ENCODE measurements at regions not wholly inside any gene's neighbourhood (a gene's known extent, or its start where the extent isn't known, plus 50 kb on each side); places are given as distances from the start of the nearest gene placed in this dataset.

DNA sequence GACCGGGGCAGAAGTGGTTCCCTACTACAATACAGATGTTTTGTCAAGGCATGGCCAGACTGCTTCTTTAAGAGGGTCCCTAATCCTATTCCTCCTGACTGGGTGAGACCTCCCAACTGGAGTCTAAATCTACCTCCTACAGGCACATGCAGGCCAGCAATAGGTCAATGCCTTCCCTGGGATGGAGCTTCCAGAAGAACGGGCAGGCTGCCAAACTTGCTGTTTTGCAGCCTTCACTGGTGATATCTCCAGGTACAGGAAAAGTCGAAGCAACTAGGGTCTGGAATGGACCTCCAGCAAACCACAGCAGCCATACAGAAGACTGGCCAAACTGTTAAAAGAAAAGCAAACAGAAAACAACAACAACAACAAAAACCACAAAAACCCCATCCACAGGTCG is 678.4 kb upstream of the DIAPH2 start:
- H3K36me3 ChIP-seq (ENCODE audit: low read depth), result no peaks in the 10 kb centered on the region
- TF ChIP-seq, protein P1, sequence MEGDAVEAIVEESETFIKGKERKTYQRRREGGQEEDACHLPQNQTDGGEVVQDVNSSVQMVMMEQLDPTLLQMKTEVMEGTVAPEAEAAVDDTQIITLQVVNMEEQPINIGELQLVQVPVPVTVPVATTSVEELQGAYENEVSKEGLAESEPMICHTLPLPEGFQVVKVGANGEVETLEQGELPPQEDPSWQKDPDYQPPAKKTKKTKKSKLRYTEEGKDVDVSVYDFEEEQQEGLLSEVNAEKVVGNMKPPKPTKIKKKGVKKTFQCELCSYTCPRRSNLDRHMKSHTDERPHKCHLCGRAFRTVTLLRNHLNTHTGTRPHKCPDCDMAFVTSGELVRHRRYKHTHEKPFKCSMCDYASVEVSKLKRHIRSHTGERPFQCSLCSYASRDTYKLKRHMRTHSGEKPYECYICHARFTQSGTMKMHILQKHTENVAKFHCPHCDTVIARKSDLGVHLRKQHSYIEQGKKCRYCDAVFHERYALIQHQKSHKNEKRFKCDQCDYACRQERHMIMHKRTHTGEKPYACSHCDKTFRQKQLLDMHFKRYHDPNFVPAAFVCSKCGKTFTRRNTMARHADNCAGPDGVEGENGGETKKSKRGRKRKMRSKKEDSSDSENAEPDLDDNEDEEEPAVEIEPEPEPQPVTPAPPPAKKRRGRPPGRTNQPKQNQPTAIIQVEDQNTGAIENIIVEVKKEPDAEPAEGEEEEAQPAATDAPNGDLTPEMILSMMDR (IDR thresholded peaks at IDR 0.05), result no peak
- no peaks in the 10 kb centered on the region for H3K4me1 ChIP-seq (ENCODE audit: low read depth)
- ATAC-seq (no peak), DNase-seq (no peak)
- intact Hi-C loops (cut with DNase I, micrococcal nuclease), result no loop called here
- H3K4me3 ChIP-seq, result no peak overlapping the region
- H3K9me3 ChIP-seq, result no peaks in the 10 kb centered on the region

DNA sequence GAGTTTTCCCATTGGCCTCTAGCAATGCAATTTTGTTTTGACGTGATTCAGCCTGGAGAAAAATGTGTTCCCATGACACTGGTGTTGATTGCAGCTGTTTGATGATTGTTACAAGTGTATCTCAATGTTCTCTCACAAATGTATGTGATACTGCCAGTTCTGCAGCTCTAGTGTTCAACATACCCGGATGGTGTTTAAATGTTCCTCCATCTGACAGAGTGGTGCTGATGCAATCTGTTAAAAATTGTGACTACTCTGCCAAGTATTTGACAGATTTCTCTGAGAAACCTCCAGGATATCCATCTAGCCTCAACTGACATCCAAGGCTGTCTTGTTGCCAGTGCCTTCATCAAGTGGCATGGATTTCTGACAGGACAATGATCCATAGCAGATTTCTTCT is 657.2 kb upstream of the DIAPH2 start:
- intact Hi-C loops (cut with DNase I, micrococcal nuclease), result no loop called here
- H3K9me3 ChIP-seq, result no peaks in the 10 kb centered on the region
- TF ChIP-seq, protein P1 (IDR thresholded peaks at IDR 0.05), result no peak
- no peak overlapping the region for H3K4me3 ChIP-seq
- DNase-seq (no peak), ATAC-seq (no peak)
- no peaks in the 10 kb centered on the region for H3K4me1 ChIP-seq (ENCODE audit: low read depth)
- no peaks in the 10 kb centered on the region for H3K36me3 ChIP-seq (ENCODE audit: low read depth)

DNA sequence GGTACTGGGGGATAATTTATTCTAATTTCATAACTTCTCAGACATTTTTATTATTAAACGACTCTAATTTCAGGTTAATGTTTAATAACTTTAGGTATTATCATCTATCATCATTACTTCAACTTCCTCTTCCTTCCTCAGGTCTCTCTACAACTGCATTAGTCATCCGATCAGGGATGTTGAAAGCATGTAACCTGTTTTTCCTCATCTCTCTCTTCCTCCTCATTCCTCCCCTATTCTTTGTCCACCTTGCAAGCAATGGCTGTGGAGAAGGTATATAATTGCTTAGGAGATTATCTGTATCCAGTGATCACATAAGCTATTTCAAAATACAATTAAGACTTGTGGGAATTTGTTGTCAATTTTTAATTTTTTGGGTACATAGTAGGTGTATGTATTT is 632.6 kb upstream of the DIAPH2 start:
- Histone ChIP-seq H3K4me1 (ENCODE audit: low read depth) (no peaks in the 10 kb centered on the region), H3K9me3 (no peaks in the 10 kb centered on the region), H3K36me3 (ENCODE audit: low read depth) (no peaks in the 10 kb centered on the region), H3K4me3 (no peak overlapping the region)
- intact Hi-C loops (cut with DNase I, micrococcal nuclease), result no loop called here
- DNase-seq (no peak), ATAC-seq (no peak)
- TF ChIP-seq, protein P1 (IDR thresholded peaks at IDR 0.05), result no peak

DNA sequence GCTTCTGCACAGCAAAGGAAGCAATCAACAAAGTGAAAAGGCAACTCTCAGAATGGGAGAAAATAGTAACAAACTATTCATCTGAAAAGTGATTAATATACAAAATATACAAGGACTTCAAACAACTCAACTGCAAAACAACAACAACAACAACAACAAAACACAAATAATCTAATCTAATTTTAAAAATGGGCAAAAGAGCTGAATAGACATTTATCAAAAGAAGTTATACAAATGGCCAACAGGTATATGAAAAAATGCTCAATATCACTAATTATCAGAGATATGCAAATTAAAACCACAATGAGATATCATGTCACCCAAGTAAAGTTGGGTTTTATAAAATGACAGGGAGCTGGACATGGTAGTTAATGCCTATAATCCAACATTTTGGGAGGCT is 602.8 kb upstream of the DIAPH2 start:
- intact Hi-C loops (cut with DNase I, micrococcal nuclease), result no loop called here
- no peak for DNase-seq

DNA sequence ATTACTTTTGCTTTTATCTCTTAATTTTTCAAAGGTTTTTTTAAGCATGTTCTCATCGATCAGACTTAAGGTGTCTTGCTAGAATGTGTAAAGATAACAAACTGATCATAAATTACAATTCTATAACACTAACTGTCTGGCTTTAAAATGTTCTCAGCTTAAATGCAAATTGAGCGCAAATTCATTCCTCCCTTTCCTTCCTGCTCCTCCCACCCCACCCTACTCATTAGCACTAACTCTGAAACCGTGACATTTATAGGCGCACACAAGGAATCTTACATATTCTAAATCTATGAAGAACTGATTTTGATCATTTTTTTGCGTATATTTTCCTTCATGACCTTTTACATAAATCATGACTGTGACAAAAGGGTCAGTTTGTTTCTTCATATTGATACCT is 590.0 kb upstream of the DIAPH2 start:
- ATAC-seq, result no peak
- intact Hi-C loops (cut with DNase I, micrococcal nuclease), result no loop called here
- TF ChIP-seq, protein P1 (IDR thresholded peaks at IDR 0.05), result no peak
- H3K9me3 ChIP-seq, result no peaks in the 10 kb centered on the region
- no peak overlapping the region for H3K4me3 ChIP-seq
- H3K36me3 ChIP-seq (ENCODE audit: low read depth), result no peaks in the 10 kb centered on the region
- no peaks in the 10 kb centered on the region for H3K4me1 ChIP-seq (ENCODE audit: low read depth)
- no peak for DNase-seq

More for the DNA sequence above, 602.8 kb upstream of the DIAPH2 start:
- Histone ChIP-seq H3K36me3 (ENCODE audit: low read depth) (no peaks in the 10 kb centered on the region), H3K9me3 (no peaks in the 10 kb centered on the region), H3K4me3 (no peak overlapping the region), H3K4me1 (ENCODE audit: low read depth) (no peaks in the 10 kb centered on the region)
- TF ChIP-seq, protein P1 (IDR thresholded peaks at IDR 0.05), result no peak
- ATAC-seq, result no peak

DNA sequence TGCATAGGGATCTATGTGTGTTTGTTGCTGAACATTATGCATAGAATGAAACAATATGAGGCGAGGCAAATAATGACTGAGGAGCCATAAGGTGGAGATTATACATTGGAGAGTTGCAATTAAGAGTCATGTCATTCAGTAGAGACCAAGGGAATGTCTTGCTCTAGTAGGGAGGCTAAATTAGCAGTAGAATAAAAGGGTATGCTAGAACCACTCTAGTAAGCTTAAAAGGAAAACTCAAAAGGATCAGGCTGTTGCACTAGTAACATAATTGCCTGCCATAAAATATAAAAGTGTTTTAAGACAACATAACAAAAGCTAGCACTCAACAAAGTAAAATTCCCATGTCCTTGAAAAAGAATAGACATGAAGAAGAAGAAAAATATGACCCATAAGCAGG is 586.2 kb upstream of the DIAPH2 start:
- no peak for ATAC-seq
- intact Hi-C loops (cut with DNase I, micrococcal nuclease), result no loop called here
- TF ChIP-seq, protein P1 (IDR thresholded peaks at IDR 0.05), result no peak

More for the DNA sequence above, 586.2 kb upstream of the DIAPH2 start:
- Histone ChIP-seq H3K4me1 (ENCODE audit: low read depth) (no peaks in the 10 kb centered on the region), H3K36me3 (ENCODE audit: low read depth) (no peaks in the 10 kb centered on the region), H3K9me3 (no peaks in the 10 kb centered on the region), H3K4me3 (no peak overlapping the region)
- no peak for DNase-seq

Data from mucosa of descending colon (tissue), 3 donors.